Stimulated activated CD8-positive, alpha-beta memory T cell treated with anti-CD3 and anti-CD28 coated beads, Interleukin-7, amount 100 ng/mL, for 48 hours (primary cell): ENCODE measurements at regions not wholly inside any gene's neighbourhood (a gene's known extent, or its start where the extent isn't known, plus 50 kb on each side); places are given as distances from the start of the nearest gene placed in this dataset.

Experiments used
- DNase-seq, 2 donors: peaks; one replicate each; pipeline ENCODE4 v3.0.0-alpha.2; 2020; ENCODE audit warnings: low read depth in 1 of 2; ENCODE audit errors: extremely low read depth in 1 of 2

GRCh38 chr10:125222515-125223308, 62.3 kb upstream of the CTBP2 start:
- DNase-seq: no peak

GRCh38 chr10:125221716-125222115, 61.4 kb upstream of the CTBP2 start:
- no peak for DNase-seq

GRCh38 chr10:125219776-125220175, 59.4 kb upstream of the CTBP2 start:
- DNase-seq: no peak

GRCh38 chr10:125218967-125219366, 58.6 kb upstream of the CTBP2 start:
- DNase-seq: no peak

- DNase-seq: no peak
Measured at GRCh38 chr10:125217990-125218675, 57.8 kb upstream of the CTBP2 start.

- no peak for DNase-seq
Measured at GRCh38 chr10:125216861-125217260, 56.5 kb upstream of the CTBP2 start.

- DNase-seq: no peak
Measured at GRCh38 chr10:125216309-125216708, 55.9 kb upstream of the CTBP2 start.

GRCh38 chr10:125214283-125214570, 53.9 kb upstream of the CTBP2 start:
- no peak for DNase-seq

GRCh38 chr10:125213541-125214282, 53.3 kb upstream of the CTBP2 start:
- no peak for DNase-seq

- no peak for DNase-seq
Measured at GRCh38 chr10:125212150-125212809, 51.9 kb upstream of the CTBP2 start.
